ENCODE measurements at regions not wholly inside any gene's neighbourhood (a gene's known extent, or its start where the extent isn't known, plus 50 kb on each side); places are given as distances from the start of the nearest gene placed in this dataset.

- TF ChIP-seq POLR2AphosphoS5 (IDR thresholded peaks at IDR 0.05): no peak
- TF ChIP-seq POLR2A (IDR thresholded peaks at IDR 0.05): no peak
Measured at GRCh38 chr4:57710053-57710452, 599.9 kb upstream of the IGFBP7 start.
